ENCODE measurements at regions not wholly inside any gene's neighbourhood (a gene's known extent, or its start where the extent isn't known, plus 50 kb on each side); places are given as distances from the start of the nearest gene placed in this dataset.
"Not testable (repeated sequence)": the region's sequence is repeated elsewhere in the genome, so short reads cannot be mapped to it uniquely, and the experiment has no call there.

DNA sequence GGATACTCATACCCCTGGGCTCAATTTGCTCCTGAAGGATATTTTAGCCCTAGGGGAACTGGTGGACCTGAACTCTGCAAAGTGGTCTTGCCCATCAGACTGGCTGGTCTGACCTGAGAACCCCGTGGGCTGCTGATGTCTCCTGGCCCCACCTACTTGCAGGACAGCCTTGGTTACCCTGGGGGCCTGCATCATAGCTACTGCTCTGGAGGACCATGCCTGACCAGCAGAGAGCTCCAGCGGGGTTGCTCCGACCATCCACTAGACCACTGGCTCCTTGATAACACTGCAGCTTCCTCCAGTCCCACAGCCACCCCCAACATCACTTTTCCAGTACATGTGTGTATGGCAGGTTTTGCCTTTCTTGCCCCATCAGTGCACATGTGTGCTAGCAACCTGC, 331.6 kb upstream of the BRINP3 start:
- Histone ChIP-seq H3K27ac (no peak overlapping the region), H3K4me1 (ENCODE audit: control insufficient read depth in 1 of 2, low read depth in 2 of 2) (no peaks in the 10 kb centered on the region), H3K27me3 (replicated peaks; ENCODE audit: insufficient read depth) (no peaks in the 10 kb centered on the region), H3K9me3 (no peaks in the 10 kb centered on the region), H3K4me3 (no peak overlapping the region), H3K36me3 (no peaks in the 10 kb centered on the region)
- ATAC-seq (ENCODE audit: insufficient number of reproducible peaks, low FRiP score, low read depth) = no peak
- no peak for DNase-seq (ENCODE audit: low spot score)
- TF ChIP-seq, protein P1, sequence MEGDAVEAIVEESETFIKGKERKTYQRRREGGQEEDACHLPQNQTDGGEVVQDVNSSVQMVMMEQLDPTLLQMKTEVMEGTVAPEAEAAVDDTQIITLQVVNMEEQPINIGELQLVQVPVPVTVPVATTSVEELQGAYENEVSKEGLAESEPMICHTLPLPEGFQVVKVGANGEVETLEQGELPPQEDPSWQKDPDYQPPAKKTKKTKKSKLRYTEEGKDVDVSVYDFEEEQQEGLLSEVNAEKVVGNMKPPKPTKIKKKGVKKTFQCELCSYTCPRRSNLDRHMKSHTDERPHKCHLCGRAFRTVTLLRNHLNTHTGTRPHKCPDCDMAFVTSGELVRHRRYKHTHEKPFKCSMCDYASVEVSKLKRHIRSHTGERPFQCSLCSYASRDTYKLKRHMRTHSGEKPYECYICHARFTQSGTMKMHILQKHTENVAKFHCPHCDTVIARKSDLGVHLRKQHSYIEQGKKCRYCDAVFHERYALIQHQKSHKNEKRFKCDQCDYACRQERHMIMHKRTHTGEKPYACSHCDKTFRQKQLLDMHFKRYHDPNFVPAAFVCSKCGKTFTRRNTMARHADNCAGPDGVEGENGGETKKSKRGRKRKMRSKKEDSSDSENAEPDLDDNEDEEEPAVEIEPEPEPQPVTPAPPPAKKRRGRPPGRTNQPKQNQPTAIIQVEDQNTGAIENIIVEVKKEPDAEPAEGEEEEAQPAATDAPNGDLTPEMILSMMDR (IDR thresholded peaks at IDR 0.05) = no peak

DNA sequence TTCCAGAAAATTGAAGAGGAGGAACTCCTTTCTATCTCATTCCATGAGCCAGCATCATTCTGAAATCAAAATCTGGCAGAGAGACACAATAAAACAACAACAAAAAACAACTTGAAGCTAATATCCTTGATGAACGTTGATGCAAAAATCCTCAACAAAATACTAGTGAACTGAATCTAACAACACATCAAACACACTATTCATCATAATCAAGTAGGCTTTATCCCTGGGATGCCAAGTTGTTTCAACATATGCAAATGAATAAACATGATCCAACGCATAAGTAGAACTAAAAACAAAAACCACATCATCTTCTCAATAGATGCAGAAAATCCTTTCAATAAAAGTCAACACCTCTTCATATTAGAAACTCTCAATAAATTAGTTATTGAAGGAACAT, 335.3 kb upstream of the BRINP3 start:
- no peak overlapping the region for H3K27ac ChIP-seq
- H3K4me3 ChIP-seq = no peak overlapping the region
- TF ChIP-seq, protein P1 (IDR thresholded peaks at IDR 0.05) = no peak
- no peaks in the 10 kb centered on the region for H3K36me3 ChIP-seq
- no peaks in the 10 kb centered on the region for H3K27me3 ChIP-seq (replicated peaks; ENCODE audit: insufficient read depth)
- H3K4me1 ChIP-seq (ENCODE audit: control insufficient read depth in 1 of 2, low read depth in 2 of 2) = no peaks in the 10 kb centered on the region
- H3K9me3 ChIP-seq = no peaks in the 10 kb centered on the region
- ATAC-seq (ENCODE audit: insufficient number of reproducible peaks, low FRiP score, low read depth) (no peak), DNase-seq (ENCODE audit: low spot score) (no peak)

DNA sequence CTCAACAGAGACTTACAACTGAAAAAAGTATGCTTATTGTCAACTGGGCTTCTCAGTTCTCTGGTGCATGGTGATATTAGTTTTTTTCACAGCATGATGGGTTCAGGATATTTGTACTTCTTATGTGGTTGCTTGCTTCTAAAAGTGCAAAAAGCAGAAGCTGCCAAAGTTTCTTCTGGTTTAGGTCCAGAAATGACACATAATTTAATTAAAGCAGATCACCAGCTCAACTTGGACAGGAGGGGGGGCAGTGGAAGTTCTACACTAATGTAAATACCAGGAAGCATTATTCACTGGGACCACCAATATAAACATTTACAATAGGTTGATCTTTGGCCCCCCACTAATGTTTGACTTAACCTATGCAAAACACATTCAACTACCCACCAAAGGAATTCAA, 354.8 kb upstream of the BRINP3 start:
- H3K4me3 ChIP-seq = no peak overlapping the region
- H3K4me1 ChIP-seq (ENCODE audit: control insufficient read depth in 1 of 2, low read depth in 2 of 2) = no peaks in the 10 kb centered on the region
- no peak for DNase-seq (ENCODE audit: low spot score)
- H3K27ac ChIP-seq = no peak overlapping the region
- H3K36me3 ChIP-seq = no peaks in the 10 kb centered on the region
- ATAC-seq (ENCODE audit: insufficient number of reproducible peaks, low FRiP score, low read depth) = no peak
- H3K9me3 ChIP-seq = no peaks in the 10 kb centered on the region
- TF ChIP-seq, protein P1 (IDR thresholded peaks at IDR 0.05) = no peak
- no peaks in the 10 kb centered on the region for H3K27me3 ChIP-seq (replicated peaks; ENCODE audit: insufficient read depth)

DNA sequence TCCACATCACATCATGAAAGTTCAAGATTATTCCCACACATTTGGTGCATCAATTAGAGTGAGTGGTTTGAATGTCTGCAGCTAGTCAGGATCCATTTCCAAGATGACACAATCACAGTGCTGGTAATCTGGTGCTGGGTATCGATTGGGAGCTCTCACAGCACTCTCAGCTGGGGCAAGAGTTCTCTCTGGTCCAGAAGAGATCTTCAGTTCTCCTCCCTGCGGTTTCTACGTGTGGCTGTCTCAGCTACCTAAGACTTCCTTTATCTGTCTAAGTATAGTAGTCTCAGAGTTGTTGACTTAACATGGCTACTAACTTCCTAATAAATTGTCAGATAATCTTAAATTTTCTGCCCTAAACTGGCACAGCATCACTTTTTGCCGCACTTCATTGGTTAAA, 358.0 kb upstream of the BRINP3 start:
- Histone ChIP-seq H3K4me3 (no peak overlapping the region), H3K36me3 (no peaks in the 10 kb centered on the region), H3K27me3 (replicated peaks; ENCODE audit: insufficient read depth) (no peaks in the 10 kb centered on the region), H3K9me3 (no peaks in the 10 kb centered on the region), H3K4me1 (ENCODE audit: control insufficient read depth in 1 of 2, low read depth in 2 of 2) (no peaks in the 10 kb centered on the region), H3K27ac (no peak overlapping the region)
- TF ChIP-seq, protein P1 (IDR thresholded peaks at IDR 0.05) = no peak
- ATAC-seq (ENCODE audit: insufficient number of reproducible peaks, low FRiP score, low read depth) (no peak), DNase-seq (ENCODE audit: low spot score) (no peak)

DNA sequence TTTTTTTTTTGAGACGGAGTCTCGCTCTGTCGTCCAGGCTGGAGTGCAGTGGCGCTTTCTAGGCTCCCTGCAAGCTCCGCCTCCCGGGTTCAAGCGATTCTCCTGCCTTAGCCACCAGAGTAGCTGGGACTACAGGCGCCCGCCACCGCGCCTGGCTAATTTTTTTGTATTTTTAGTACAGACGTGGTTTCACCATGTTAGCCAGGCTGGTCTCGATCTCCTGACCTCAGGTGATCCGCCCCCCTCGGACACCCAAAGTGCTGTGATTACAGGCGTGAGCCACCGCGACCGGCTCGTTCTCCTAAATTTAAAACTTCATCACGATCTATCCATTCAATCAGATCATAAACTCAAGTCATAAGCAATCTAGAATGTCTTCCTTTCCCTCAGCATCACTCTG, 359.5 kb upstream of the BRINP3 start:
- not testable (repeated sequence) for DNase-seq (ENCODE audit: low spot score); ATAC-seq (ENCODE audit: insufficient number of reproducible peaks, low FRiP score, low read depth); H3K36me3 ChIP-seq; H3K4me1 ChIP-seq (ENCODE audit: control insufficient read depth in 1 of 2, low read depth in 2 of 2); H3K9me3 ChIP-seq; H3K27ac ChIP-seq; H3K4me3 ChIP-seq; H3K27me3 ChIP-seq (replicated peaks; ENCODE audit: insufficient read depth)

DNA sequence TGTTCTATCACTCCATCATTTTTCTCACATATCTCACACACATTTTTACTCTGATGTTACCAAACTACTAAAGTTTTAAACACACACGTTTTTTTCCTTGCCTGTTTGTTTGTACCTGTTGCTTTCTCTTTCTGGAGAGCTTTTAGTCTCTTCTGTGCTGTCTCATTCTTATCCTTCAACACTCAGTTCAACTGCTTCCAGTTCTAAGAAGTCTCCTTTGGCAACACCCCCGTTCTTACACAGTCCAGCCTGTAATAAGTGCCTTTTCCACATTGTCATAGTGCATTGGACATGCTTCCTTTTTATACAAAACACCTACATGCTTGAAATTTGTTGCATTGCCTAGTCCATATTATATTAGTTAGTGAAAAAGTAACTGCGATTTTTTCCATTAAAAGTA, 360.2 kb upstream of the BRINP3 start:
- H3K4me3 ChIP-seq = no peak overlapping the region
- H3K36me3 ChIP-seq = no peaks in the 10 kb centered on the region
- ATAC-seq (ENCODE audit: insufficient number of reproducible peaks, low FRiP score, low read depth) (no peak), DNase-seq (ENCODE audit: low spot score) (no peak)
- H3K27me3 ChIP-seq (replicated peaks; ENCODE audit: insufficient read depth) = no peaks in the 10 kb centered on the region
- no peaks in the 10 kb centered on the region for H3K4me1 ChIP-seq (ENCODE audit: control insufficient read depth in 1 of 2, low read depth in 2 of 2)
- no peak overlapping the region for H3K27ac ChIP-seq
- H3K9me3 ChIP-seq = no peaks in the 10 kb centered on the region
- TF ChIP-seq, protein P1 (IDR thresholded peaks at IDR 0.05) = no peak
